SU-DHL-6 (cell line): ENCODE measurements at regions not wholly inside any gene's neighbourhood (a gene's known extent, or its start where the extent isn't known, plus 50 kb on each side); places are given as distances from the start of the nearest gene placed in this dataset.

Experiments
- EZH2phosphoT487 ChIP-seq: fragments of 200-600 bp; sonication (generic), shearing (Covaris generic); conservative IDR thresholded peaks from 2 replicates; pipeline ENCODE4 v1.6.1; 2018; ENCODE audit warnings: mild to moderate bottlenecking, antibody characterized with exemption, low read length, moderate library complexity, mixed read lengths
- TF ChIP-seq, protein P1 (sequence below): fragments of 200-600 bp; sonication (generic); IDR thresholded peaks from one replicate; pipeline ENCODE4 v1.5.1; 2017; ENCODE audit warnings: antibody characterized with exemption, mild to moderate bottlenecking, low read length, moderate library complexity; ENCODE audit not compliant: insufficient read depth, poor library complexity, severe bottlenecking

DNA sequence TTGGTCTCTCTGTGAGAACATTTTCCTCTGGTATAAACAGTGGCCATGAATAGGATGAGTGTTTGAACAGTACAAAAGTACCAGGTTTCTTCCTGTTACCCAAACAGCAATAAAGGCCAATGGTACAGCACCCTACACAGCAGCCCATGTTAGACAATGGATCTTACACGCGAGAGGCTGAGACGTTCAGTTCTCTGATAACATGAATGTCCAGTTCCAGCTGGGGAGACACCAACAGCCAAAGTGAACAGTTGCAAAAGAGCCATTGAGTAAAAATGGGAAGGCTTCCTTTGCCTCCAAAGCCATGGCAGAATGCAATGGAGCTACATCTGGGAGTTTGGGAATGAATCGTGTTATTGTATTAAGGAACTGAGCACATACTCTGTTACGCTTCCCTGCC, 246.8 kb upstream of the SGK1 start:
- TF ChIP-seq, protein P1, sequence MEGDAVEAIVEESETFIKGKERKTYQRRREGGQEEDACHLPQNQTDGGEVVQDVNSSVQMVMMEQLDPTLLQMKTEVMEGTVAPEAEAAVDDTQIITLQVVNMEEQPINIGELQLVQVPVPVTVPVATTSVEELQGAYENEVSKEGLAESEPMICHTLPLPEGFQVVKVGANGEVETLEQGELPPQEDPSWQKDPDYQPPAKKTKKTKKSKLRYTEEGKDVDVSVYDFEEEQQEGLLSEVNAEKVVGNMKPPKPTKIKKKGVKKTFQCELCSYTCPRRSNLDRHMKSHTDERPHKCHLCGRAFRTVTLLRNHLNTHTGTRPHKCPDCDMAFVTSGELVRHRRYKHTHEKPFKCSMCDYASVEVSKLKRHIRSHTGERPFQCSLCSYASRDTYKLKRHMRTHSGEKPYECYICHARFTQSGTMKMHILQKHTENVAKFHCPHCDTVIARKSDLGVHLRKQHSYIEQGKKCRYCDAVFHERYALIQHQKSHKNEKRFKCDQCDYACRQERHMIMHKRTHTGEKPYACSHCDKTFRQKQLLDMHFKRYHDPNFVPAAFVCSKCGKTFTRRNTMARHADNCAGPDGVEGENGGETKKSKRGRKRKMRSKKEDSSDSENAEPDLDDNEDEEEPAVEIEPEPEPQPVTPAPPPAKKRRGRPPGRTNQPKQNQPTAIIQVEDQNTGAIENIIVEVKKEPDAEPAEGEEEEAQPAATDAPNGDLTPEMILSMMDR, result no peak
- no peak for TF ChIP-seq EZH2phosphoT487
